GM12891 (cell line): ENCODE measurements at regions not wholly inside any gene's neighbourhood (a gene's known extent, or its start where the extent isn't known, plus 50 kb on each side); places are given as distances from the start of the nearest gene placed in this dataset.
A peak's percentile ranks its signal among the peaks of the same experiment; 100 is the strongest.

Experiments
- DNase-seq: peaks from one replicate; pipeline ENCODE4 v3.0.0; 2011; ENCODE audit warnings: low spot score; ENCODE audit not compliant: insufficient read length
- FAIRE-seq: peaks from 2 replicates; lab custom pipeline; 2011; peaks lifted over from hg19 to GRCh38; lab: Jason Lieb, UNC
- PAX5 ChIP-seq: IDR thresholded peaks from 2 replicates; pipeline ENCODE4 v1.6.1; 2011; ENCODE audit warnings: low read length, moderate library complexity, mild to moderate bottlenecking; ENCODE audit not compliant: insufficient read depth, severe bottlenecking
- POLR2A ChIP-seq: IDR thresholded peaks from 2 replicates; pipeline ENCODE4 v1.6.1; 2011; ENCODE audit warnings: low read depth, low read length, control low read depth
- POLR2AphosphoS5 ChIP-seq: IDR thresholded peaks from 2 replicates; pipeline ENCODE4 v1.6.1; 2011; ENCODE audit warnings: low read depth, low read length, control low read depth
- POU2F2 ChIP-seq: IDR thresholded peaks from 2 replicates; pipeline ENCODE4 v1.6.1; 2011; ENCODE audit warnings: low read depth, mild to moderate bottlenecking, control low read depth, low read length, moderate library complexity
- SPI1 ChIP-seq: IDR thresholded peaks from 2 replicates; pipeline ENCODE4 v1.6.1; 2011; ENCODE audit warnings: low read depth, low read length, control low read depth
- TAF1 ChIP-seq: IDR thresholded peaks from 2 replicates; pipeline ENCODE4 v1.6.1; 2011; ENCODE audit warnings: low read depth, low read length, control low read depth

- TF ChIP-seq POLR2AphosphoS5 (no peak), TAF1 (no peak), PAX5 (no peak), SPI1 (no peak), POLR2A (no peak), POU2F2 (no peak)
- FAIRE-seq: no peak
- no peak for DNase-seq
These were observed 80.1 kb upstream of the STT3B start for GRCh38 chr3:31452495-31453106.

GRCh38 chr3:31453430-31453829 lies 79.3 kb upstream of the STT3B start:
- no peak for TF ChIP-seq POU2F2
- TF ChIP-seq SPI1: no peak
- TF ChIP-seq TAF1: no peak
- no peak for TF ChIP-seq PAX5
- TF ChIP-seq POLR2AphosphoS5: no peak
- no peak for TF ChIP-seq POLR2A
- DNase-seq (no peak), FAIRE-seq (peak; percentile 23)

- no peak for TF ChIP-seq TAF1
- no peak for TF ChIP-seq PAX5
- TF ChIP-seq POLR2A: no peak
- TF ChIP-seq POLR2AphosphoS5: no peak
- no peak for TF ChIP-seq POU2F2
- no peak for TF ChIP-seq SPI1
- DNase-seq (no peak), FAIRE-seq (no peak)
These were observed 77.2 kb upstream of the STT3B start for GRCh38 chr3:31455524-31455923.

- DNase-seq (no peak), FAIRE-seq (no peak)
- TF ChIP-seq TAF1: no peak
- TF ChIP-seq POU2F2: no peak
- TF ChIP-seq POLR2AphosphoS5: no peak
- TF ChIP-seq SPI1: 0 out of 2 replicates have a peak, but pooled peaks have one; percentile 6
These were observed 76.4 kb upstream of the STT3B start for GRCh38 chr3:31456373-31456772.

- FAIRE-seq: no peak
- DNase-seq: no peak
These were observed 71.3 kb upstream of the STT3B start for GRCh38 chr3:31461426-31461825.

GRCh38 chr3:31462050-31462569 lies 70.6 kb upstream of the STT3B start:
- FAIRE-seq: peak; percentile 83
- no peak for DNase-seq
- TF ChIP-seq POU2F2 (no peak), TAF1 (no peak), PAX5 (no peak), POLR2AphosphoS5 (no peak), POLR2A (no peak), SPI1 (peak; percentile 98)

More at GRCh38 chr3:31461426-31461825, 71.3 kb upstream of the STT3B start:
- TF ChIP-seq PAX5 (no peak), POU2F2 (no peak), TAF1 (no peak), POLR2AphosphoS5 (no peak), SPI1 (no peak), POLR2A (no peak)

GRCh38 chr3:31465999-31466398 lies 66.7 kb upstream of the STT3B start:
- FAIRE-seq (no peak), DNase-seq (no peak)
- no peak for TF ChIP-seq POU2F2

- no peak for FAIRE-seq
- TF ChIP-seq TAF1 (no peak), POLR2AphosphoS5 (no peak), POLR2A (no peak), PAX5 (no peak), POU2F2 (no peak), SPI1 (no peak)
- no peak for DNase-seq
These were observed 65.9 kb upstream of the STT3B start for GRCh38 chr3:31466866-31467265.

- TF ChIP-seq PAX5: no peak
- no peak for TF ChIP-seq POLR2A
- TF ChIP-seq POLR2AphosphoS5: no peak
- TF ChIP-seq POU2F2: no peak
- no peak for TF ChIP-seq TAF1
- TF ChIP-seq SPI1: no peak
- DNase-seq (no peak), FAIRE-seq (no peak)
These were observed 64.3 kb upstream of the STT3B start for GRCh38 chr3:31468433-31468832.

GRCh38 chr3:31469385-31469784 lies 63.3 kb upstream of the STT3B start:
- no peak for FAIRE-seq
- TF ChIP-seq TAF1 (no peak), POU2F2 (no peak), POLR2AphosphoS5 (no peak), SPI1 (no peak), POLR2A (no peak), PAX5 (no peak)

More at GRCh38 chr3:31469385-31469784, 63.3 kb upstream of the STT3B start:
- no peak for DNase-seq
